GM18909 (cell line): ENCODE measurements at regions not wholly inside any gene's neighbourhood (a gene's known extent, or its start where the extent isn't known, plus 50 kb on each side); places are given as distances from the start of the nearest gene placed in this dataset.
"Not testable (repeated sequence)": the region's sequence is repeated elsewhere in the genome, so short reads cannot be mapped to it uniquely, and the experiment has no call there.

ENCODE experiments used
- ATAC-seq: cut with Tn5 transposase; IDR thresholded peaks from one replicate; pipeline ENCODE4 v1.9.1; 2021; ENCODE audit warnings: mild to moderate bottlenecking; ENCODE audit not compliant: unreplicated experiment, poor library complexity

DNA sequence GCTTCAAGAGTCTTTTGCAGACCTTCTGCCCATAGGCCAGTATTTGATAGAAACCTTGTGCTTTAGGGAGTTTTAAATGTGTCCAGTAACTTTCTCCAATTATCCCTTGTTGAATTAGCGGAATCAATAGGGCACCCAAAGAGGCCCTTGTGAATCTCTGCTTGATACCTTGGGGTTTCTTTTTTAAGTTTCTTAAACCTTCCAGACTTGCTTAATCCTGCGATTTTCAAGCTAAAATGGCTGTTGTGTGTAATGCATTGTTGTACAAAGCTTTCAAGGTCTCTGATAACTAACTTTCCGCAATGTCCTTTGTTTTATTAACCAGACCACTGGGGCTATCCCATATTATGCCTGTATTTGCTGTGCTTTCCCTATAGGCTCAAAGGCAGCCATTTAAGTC is 577.4 kb upstream of the RORB start:
- no peak for ATAC-seq

DNA sequence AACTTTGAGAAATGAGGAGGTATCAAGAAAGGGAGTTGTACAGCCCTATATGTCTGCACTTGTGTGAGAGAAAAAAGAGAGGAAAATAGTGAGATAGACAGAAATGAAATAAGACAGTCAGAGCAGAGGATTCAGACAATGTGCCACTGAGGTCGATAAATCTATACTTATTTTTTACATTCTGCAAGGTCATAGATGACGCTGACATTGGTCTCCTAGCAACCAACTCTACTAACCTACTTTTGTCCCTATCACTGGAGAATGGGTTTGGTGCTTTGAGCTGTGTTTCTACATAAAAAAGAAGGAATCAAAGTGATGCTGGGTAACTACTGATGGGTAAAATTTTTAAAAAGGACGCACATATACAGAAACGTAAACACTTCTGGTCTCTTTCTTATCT is 573.3 kb upstream of the RORB start:
- ATAC-seq, result no peak

DNA sequence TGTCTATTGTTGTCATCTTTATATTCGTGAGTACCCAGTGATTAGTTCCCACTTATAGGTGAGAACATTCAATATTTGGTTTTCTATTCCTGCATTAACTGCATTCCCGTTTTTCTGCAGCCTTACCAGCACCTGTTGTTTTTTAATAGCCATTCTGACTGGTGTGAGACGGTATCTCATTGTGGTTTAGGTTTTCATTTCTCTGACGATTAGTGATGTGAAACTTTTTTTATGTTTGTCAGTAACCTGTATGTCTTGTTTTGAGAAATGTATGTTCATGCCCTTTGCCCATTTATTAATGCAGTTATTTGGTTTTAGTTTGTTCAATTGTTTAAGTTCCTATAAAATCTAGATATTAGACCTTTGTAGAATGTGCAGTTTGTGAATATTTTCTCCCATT is 546.0 kb upstream of the RORB start:
- ATAC-seq, result no peak

DNA sequence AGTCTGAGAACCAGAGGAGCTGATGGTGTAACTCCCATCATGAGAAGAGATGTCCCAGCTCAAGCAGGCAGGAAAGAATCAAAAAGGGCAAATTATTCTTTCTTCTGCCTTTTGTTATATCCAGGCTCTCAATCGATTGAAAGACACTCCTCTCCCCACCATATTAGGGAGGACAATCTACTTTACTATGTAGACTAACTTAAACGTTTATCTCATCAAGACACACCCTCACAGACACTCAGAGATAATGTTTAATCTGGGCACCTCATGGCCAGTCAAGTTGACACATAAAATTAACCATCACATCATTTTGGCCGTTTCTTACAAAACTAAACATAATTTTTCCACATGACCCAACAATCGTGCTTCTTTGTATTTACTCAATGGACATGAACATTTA is 534.3 kb upstream of the RORB start:
- no peak for ATAC-seq

DNA sequence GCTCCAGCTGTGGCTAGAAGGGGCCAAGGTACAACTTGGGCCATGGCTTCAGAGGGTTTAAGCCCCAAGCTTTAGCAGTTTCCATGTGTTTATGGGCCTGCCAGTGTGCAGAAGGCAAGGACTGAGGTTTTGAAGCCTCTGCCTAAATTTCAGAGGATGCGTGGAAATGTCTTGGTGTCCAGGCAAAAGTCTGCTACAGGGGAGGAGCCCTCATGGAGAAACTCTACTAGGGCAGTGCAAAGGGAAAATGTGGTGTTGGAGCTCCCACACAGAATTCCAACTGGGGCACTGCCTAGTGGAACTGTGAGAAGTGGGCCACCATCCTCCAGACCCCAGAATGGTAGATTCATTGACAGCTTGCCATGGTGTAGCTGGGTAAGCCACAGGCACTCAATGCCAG is 527.2 kb upstream of the RORB start:
- no peak for ATAC-seq

DNA sequence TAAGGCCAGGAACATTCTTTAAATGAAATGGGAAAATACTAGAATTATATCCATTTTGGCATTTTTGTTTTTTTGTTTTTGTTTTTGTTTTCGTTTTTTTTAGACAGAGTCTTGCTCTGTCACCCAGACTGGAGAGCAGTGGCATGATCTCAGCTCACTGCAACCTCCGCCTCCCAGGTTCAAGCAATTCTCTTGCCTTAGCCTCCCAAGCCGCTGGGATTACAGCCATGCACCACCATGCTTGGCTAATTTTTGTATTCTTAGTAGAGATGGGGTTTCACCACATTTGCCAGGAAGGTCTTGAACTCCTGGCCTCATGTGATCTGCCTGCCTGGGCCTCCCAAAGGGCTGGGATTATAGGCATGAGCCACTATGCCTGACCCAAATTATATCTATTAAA is 520.7 kb upstream of the RORB start:
- not testable (repeated sequence) for ATAC-seq

DNA sequence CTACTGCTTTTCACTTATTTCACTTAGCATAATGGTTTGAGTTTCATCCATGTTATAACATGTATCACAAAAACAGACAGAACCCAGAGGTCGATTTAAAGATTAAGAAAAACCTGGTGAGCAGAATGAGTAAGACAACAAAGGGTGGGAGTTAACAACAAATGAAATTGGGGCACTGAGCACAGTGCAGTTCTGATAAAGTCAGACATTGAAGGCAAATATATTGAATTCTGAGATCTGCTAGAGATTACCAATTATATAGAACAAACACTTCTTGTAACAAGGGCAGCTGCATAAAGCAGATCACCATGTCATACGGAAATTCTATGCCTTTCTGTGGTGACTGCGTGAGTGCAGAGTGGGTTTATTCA is 517.3 kb upstream of the RORB start:
- no peak for ATAC-seq

DNA sequence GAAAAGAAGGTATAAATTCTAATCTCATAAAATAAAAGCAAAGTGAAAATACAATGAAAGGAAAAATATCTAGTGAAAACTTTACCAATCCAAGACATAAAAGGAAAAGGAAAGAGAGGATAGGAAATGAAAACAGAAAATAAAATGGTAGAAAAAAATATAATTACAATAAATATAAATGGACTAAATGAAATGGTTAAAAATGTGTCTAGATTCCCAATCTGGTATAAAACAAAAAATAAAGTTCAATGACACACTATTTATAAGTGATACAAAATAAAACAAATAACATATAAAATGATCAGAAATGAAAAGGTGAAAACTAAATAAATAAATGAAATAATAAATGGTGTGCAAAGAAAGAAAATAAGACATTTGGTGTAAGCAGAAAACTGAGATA is 516.4 kb upstream of the RORB start:
- ATAC-seq, result no peak

DNA sequence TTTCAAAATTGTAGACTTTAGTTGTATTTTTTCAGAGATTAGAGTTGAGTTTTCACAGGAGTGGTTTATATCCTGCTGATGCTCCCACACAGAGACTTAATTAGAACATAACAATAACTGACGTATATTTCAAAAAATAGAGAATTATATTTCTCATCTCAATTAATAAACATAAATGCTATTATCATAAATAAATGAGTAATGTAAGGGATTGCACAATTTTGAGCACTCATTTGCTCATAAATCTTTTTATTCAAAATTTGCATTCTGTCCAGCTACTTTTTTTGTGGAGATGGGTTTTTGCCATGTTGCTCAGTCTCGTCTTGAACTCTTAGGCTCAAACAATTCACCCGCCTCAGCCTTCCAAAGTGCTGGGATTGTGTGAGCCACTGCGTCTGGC is 515.7 kb upstream of the RORB start:
- ATAC-seq, result no peak

DNA sequence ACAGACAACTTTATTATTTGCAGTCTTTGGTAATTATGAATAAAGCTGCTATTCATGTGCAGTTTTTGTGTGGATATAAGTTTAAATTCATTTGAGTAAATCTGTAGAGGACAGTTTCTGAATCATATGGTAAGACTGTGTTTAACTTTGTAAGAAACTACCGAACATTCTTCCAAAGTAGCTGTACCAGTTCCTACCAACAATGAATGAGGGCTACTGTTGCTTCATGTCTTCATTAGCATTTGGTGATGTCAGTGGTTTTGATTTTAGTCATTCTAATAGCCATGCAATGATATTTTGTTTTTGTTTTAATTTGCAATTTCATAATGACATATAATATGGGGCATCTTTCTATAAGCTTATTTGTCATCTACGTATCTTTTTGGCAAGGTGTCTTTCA is 501.3 kb upstream of the RORB start:
- no peak for ATAC-seq

DNA sequence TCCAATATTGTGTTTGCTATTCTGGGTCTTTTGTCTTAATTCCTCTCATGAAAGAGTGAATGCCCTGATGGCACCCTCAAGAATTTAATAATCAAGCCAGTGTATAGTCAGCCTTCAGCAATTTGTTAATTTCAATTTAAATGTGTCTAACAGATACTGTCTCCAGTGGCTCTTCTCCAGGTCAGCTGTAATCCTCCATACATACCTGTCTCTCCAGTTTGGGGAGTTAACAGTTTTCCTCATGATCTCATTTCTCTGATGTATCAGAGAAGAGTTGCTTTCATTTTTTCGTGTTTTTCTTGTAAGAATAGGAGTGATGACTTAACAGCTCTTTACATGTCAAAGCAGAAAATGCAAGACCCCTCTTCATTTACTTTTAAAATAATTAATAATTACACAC is 500.3 kb upstream of the RORB start:
- no peak for ATAC-seq

DNA sequence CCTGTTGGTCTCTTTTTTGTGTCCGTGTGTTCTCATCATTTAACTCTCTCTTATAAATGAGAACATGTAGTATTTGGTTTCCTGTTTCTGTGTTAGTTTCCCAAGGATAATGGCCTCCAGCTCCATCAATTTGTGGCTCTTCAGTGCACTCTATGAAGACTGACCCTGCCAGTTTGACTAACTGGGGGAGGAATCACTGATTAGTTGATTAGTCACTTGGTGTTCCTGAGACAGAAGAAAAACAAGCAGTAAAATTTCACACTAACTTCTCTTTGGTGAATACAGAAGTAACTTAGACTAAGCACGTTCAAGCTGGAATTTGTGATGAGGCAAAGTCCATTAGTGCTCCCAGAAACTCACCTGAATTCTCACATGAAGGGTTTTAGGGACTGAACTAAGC is 495.8 kb upstream of the RORB start:
- ATAC-seq, result no peak

DNA sequence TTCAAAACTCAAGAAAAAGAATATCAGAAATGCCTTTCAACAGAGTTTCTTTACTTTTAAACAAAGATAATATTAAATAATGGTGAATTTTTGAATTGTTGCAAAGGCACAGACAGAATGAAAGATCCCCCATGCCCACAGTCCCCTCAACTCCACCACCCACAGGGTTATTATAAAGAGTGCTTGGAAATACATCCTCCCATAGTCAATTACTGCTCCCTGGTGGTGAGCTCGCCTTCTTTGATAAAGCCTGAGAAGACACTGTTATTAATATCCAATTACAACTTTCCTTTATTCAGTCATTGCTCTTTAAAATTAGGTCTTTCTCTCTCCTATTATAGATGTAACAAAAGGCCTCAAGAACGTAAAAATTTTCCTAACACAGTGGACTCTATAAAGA is 490.2 kb upstream of the RORB start:
- no peak for ATAC-seq

DNA sequence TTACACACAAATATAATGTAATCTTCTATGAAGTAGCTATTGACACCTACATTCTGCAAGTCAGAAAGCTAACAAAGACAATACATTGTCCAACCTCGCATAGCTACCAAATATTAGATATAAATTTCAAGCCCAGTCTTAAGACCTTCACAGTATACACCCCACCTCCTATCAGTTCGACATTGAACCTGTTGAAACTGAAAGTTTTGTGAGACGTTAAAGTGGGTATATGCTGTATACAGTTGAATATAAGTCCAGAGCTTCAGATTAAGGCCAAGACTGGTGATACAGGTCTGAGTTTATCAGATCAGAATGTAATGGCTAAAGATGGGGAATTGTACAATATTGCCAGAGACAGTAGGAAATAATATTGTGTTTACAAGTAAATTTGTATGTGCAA is 489.3 kb upstream of the RORB start:
- ATAC-seq, result no peak

DNA sequence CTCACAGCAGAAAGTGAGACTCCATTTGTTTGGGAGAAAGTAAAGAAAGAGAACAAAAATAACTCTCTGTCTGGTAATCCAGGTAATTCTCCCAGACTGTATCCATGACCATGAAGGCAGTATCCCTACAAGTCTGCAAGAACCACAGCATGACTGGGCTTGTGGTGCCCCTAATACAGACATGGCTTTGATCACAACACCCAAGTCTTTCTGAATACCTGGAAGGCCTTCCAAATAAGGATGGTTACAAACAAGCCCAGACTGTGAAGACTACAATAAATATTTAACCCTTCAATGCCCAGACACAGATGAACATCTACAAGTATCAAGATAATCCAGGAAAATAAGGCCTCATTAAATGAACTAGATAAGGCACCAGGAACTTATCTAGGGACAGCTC is 481.1 kb upstream of the RORB start:
- ATAC-seq, result no peak

DNA sequence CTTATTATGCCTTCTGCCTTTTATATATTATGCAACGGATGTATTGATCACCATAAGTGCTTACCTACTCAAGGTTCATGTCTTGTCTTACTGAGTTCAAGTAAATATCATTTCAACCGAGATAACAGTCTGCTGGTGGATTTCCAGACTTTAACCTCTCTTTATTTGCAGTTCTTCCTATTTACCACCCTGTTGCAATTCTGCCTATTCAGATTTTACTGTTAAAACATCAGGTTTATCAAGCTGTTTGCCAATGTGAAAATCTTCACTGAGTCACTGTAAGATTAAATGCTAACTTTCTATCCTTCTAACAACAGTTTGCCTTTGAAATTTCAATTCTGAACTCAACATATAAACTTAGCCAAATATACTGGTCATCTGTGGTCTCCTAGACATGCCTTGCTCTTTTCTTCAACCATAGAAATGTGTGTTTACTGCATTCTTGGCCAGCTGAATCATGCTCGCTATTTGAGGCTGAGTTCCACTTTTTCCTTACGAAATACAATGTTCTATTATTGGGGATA is 471.7 kb upstream of the RORB start:
- no peak for ATAC-seq

DNA sequence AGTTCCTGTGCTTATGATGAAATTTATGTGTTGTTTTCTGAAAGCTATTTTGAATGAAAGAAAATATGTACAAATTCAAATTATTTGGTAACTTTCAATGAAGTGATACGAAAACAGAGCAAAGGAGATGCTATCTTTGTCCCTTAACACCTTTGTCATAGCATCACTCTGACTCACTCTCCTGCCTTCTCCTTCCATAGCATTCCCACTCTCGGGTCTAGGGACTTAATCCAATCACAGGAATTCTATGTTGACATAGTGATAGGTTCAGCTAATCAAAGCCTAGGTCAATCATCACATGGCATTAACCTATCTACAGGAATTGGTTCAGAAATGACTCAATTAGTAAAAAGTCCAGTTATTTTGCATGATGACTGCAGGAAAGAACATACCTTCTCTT is 464.7 kb upstream of the RORB start:
- no peak for ATAC-seq

DNA sequence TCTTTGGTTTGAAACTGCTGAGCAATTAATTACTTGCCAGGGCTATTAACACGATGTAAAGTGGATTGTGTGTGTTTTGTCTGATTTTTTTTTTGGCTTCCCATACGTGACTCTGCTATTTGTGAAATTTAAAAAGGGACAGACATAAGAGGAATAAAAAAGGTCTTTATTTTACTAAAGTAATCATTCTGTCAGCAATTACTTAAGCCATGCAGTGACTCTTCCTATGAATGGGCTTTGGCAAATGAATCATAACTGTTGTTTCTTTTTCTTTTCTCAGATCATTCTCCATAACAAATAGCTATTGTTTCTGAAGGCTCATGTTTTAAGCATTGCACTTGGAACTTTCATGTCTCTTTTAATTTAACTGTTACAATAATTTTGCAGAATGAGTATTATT is 461.3 kb upstream of the RORB start:
- ATAC-seq, result no peak

DNA sequence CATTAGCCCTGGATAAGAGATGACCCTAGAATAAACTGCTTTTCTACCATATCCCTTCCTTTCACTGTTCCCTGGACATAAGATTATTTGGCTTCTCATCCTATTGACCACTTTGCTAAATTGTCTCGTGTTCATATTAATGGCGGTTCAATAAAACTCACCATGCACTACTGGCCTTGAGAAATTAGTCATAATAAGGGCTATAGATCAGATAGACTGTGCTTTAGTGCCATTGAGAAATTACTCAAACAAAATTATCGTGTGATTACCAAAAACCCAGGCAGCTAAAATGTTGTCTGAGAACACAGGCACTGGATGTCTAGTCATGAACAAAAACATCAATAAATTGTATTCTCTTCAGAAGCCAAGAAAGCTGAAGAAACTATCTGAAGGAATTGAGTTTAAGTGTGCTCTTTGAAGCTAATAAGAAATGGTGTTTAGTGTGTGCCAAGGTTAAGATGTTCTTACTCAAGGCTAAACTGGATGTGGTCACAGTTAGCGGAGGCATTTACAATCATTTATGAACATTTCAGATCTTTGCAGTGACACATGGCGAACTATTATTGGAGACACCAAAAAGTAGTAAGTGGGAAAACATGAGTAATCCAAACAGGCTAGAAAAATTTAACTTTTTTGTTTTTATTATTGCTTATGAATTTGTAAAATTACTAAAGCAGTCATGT is 460.4 kb upstream of the RORB start:
- peak; percentile 93 for ATAC-seq

DNA sequence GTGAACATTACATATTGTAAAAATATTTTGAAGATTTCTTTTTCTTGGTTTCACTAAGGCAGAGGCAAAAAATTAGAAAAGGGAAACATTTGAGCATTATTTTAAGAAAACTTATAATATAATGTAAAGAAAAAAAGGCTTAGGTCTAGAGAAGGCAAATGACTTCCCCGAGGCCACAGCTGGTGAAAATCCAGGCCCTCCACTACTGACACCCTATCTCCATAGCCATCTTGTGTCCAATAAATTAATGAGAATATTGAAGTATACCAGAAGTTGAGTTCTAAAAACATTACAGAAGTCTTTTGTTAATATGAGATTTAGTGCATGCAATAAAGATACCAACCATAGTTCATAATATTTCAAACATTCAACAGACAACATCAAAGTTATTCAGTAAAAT is 459.9 kb upstream of the RORB start:
- ATAC-seq, result no peak

DNA sequence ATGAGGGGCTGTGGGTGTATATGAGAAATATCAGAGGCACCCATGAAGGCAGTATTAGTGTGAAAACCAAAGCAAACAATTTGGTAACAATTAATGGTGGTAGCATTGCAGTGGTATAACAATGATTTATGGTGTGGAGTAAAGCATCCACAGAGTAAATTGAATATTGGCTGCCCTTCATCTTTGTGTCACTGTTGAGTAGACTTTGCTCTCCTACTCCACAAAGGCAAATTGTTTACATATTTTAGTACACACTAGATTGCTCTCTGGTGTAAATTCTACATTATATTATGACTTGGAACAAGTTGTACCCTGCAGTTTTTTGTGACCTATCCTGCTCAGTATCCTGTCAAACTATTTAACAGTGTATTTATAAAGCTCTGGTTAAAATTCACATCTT is 455.5 kb upstream of the RORB start:
- ATAC-seq, result no peak

DNA sequence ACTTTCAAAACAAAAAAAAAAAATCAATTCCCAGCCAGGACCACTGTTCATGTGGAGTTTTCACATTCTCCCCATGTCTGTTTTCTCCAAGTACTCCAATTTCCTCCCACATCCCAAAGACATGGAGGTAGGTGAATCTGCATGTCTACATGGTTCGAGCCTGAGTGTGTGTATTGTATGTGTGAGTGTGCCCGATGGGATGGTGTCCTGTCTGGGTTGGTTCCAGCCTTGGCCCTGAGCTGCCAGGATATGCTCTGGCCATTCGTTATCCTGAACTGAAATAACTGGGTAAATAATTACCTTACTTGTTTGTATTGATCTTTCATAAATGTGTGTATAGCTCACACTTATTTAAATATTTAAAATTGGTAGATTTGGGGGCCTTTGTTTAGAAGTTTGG is 452.3 kb upstream of the RORB start:
- ATAC-seq, result no peak

DNA sequence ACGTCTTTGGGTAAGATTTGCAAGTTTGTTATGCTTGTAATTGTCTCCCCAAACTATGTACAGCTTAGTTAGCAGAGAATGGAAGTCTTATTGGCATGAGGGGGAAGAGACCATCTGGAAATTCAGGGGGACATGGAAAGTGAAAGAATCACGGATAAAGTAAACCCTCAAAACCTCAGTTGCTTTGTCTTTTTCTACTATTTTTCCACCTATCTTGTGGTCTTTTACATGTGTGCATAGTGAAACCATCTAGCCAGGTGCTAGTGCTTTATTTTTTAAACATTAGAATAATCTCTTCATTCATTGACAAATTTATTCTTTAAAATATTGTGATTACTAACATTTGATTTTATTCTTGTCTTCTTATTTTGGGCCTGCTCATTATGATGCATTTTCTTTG is 441.1 kb upstream of the RORB start:
- ATAC-seq, result no peak
